ENCODE measurements at regions not wholly inside any gene's neighbourhood (a gene's known extent, or its start where the extent isn't known, plus 50 kb on each side); places are given as distances from the start of the nearest gene placed in this dataset.

DNA sequence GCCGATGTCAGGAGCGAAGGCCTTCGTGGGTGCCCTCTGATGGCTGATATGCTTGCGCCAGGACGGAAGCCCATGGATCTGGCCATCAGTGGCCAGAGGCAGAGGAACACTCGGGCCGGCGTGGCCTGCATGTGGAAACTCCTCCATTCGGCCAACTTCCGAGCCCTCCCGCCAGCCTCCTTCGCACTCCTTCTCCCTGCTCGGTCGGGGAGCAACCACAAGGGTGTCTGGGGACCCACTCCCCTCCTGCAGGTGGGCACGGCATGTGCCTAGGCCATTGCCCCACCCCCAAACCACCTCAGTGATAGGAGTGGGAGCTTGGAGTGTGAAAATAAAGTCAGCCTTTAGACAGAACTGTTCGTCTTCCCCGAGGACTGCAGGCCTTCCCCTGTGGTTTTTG lies 231.3 kb downstream of the BCL11B start:
- H3K9me3 ChIP-seq (ENCODE audit: low read length), result no peaks in the 10 kb centered on the region
- no peaks in the 10 kb centered on the region for H3K79me2 ChIP-seq (ENCODE audit: insufficient read depth, low read length)
- H3K4me3 ChIP-seq (replicated peaks in 1 of 3; ENCODE audit: insufficient read depth in 1 of 3, low read depth in 2 of 3, low read length in 3 of 3), result no peak overlapping the region
- H3K4me2 ChIP-seq (ENCODE audit: low read depth, low read length), result no peak overlapping the region
- H2AFZ ChIP-seq (ENCODE audit: low read length), result no peak overlapping the region
- TF ChIP-seq TRIM22 (IDR thresholded peaks at IDR 0.05) (no peak), CEBPG (CRISPR knock-in tag; IDR thresholded peaks at IDR 0.05) (no peak)
- intact Hi-C loops (cut with micrococcal nuclease; ENCODE audit: unreplicated experiment) (no loop called here), in situ Hi-C loops (cut with HindIII; ENCODE audit: extremely low pct_ligation_motif_present, low pct_unique_long_range_greater_than_20kb) (no loop called here)
- POLR2A ChIA-PET, result no interaction called here
- no peaks in the 10 kb centered on the region for H4K20me1 ChIP-seq (ENCODE audit: insufficient read depth, low read length)
- no peak for ATAC-seq
- no peak overlapping the region for H3K9ac ChIP-seq (ENCODE audit: insufficient read depth, low read depth, low read length)
- H3K4me1 ChIP-seq (ENCODE audit: insufficient read depth, low read length), result no peaks in the 10 kb centered on the region
- CTCF ChIA-PET (ENCODE audit: low intra/inter-chr PET ratio, low total read pairs), result no interaction called here
- H3K27me3 ChIP-seq (ENCODE audit: control insufficient read depth in 1 of 2, insufficient read depth in 2 of 2, low read length in 2 of 2), result peaks cover 0 to 15% of the 10 kb centered on the region in 2 experiments; a peak in 1 of 5 replicates
- BruUV-seq (replicated peaks), result no TSS peak
- DNase-seq (ENCODE audit: low spot score), result no peak
- no peaks in the 10 kb centered on the region for H3K36me3 ChIP-seq (replicated peaks in 1 of 2; ENCODE audit: control insufficient read depth in 1 of 2, insufficient read depth in 2 of 2, low read length in 2 of 2)
- 41% methylated on average over 6 of the region's 17 CpGs for WGBS (ENCODE audit: low lambda C conversion rate)
- FAIRE-seq, result no peak
- no peak overlapping the region for H3K27ac ChIP-seq (ENCODE audit: extremely low read length, insufficient read depth, low read length)

DNA sequence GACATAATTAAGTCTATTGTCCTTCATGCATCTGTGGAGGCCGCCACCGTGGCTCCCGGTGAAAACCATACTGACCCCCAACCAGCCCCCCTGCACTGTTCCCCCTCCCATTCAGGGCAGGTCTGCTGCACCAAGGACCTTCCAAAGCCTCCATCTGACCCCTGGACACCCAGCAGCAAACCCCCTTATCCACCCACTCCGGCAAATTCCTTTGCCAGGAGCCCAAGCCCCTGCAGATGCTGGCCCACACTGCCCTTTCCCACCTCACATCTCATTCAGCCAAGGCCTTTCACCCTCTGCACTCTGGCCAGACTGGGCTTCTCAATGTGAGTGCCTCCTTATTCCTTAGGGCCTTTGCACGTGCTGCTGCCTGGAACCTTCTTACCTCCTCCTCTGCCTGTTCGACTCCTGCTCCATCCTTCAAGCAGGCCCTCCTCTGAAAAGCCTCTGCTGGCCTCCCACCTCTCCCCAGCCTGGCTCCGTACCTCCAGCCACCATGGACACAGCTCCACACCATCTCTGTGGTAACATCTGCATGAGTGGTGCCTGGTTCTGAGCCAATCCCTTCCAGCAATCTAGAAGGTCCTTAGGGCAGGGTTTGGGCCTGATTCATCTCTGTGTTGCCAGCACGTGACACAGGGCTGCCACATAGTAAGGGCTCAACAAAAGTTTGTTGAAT lies 230.7 kb downstream of the BCL11B start:
- no peak overlapping the region for H3K4me2 ChIP-seq (ENCODE audit: low read depth, low read length)
- no peaks in the 10 kb centered on the region for H3K9me3 ChIP-seq (ENCODE audit: low read length)
- H3K27ac ChIP-seq (ENCODE audit: extremely low read length, insufficient read depth, low read length), result no peak overlapping the region
- H3K27me3 ChIP-seq (ENCODE audit: control insufficient read depth in 1 of 2, insufficient read depth in 2 of 2, low read length in 2 of 2), result peaks cover 0 to 14% of the 10 kb centered on the region in 2 experiments; a peak in 1 of 5 replicates
- intact Hi-C loops (cut with micrococcal nuclease; ENCODE audit: unreplicated experiment), result no loop called here
- FAIRE-seq (no peak), DNase-seq (ENCODE audit: low spot score) (no peak), ATAC-seq (no peak)
- H3K4me1 ChIP-seq (ENCODE audit: insufficient read depth, low read length), result no peaks in the 10 kb centered on the region
- in situ Hi-C loops (cut with HindIII; ENCODE audit: extremely low pct_ligation_motif_present, low pct_unique_long_range_greater_than_20kb), result no loop called here
- H3K79me2 ChIP-seq (ENCODE audit: insufficient read depth, low read length), result no peaks in the 10 kb centered on the region
- CTCF ChIA-PET (ENCODE audit: low intra/inter-chr PET ratio, low total read pairs), result no interaction called here
- H2AFZ ChIP-seq (ENCODE audit: low read length), result no peak overlapping the region
- H3K9ac ChIP-seq (ENCODE audit: insufficient read depth, low read depth, low read length), result no peak overlapping the region
- H3K36me3 ChIP-seq (replicated peaks in 1 of 2; ENCODE audit: control insufficient read depth in 1 of 2, insufficient read depth in 2 of 2, low read length in 2 of 2), result no peaks in the 10 kb centered on the region
- BruUV-seq (replicated peaks), result no TSS peak
- POLR2A ChIA-PET, result no interaction called here
- WGBS (ENCODE audit: low lambda C conversion rate), result 14% methylated on average over 8 of the region's 8 CpGs
- H4K20me1 ChIP-seq (ENCODE audit: insufficient read depth, low read length), result no peaks in the 10 kb centered on the region
- no peak overlapping the region for H3K4me3 ChIP-seq (replicated peaks in 1 of 3; ENCODE audit: insufficient read depth in 1 of 3, low read depth in 2 of 3, low read length in 3 of 3)
- TF ChIP-seq, protein P1, sequence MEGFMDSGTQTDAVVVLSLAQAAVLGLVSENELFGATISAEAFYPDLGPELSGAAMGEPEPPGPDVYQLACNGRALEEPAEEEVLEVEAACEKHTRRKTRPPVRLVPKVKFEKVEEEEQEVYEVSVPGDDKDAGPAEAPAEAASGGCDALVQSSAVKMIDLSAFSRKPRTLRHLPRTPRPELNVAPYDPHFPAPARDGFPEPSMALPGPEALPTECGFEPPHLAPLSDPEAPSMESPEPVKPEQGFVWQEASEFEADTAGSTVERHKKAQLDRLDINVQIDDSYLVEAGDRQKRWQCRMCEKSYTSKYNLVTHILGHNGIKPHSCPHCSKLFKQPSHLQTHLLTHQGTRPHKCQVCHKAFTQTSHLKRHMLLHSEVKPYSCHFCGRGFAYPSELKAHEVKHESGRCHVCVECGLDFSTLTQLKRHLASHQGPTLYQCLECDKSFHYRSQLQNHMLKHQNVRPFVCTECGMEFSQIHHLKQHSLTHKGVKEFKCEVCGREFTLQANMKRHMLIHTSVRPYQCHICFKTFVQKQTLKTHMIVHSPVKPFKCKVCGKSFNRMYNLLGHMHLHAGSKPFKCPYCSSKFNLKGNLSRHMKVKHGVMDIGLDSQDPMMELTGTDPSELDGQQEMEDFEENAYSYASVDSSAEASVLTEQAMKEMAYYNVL (CRISPR knock-in tag; IDR thresholded peaks at IDR 0.05; ENCODE audit: borderline replicate concordance), result no peak
- TF ChIP-seq ZSCAN22 (CRISPR knock-in tag; IDR thresholded peaks at IDR 0.05) (no peak), ZNF577 (CRISPR knock-in tag; IDR thresholded peaks at IDR 0.05; ENCODE audit: borderline replicate concordance, low read depth) (no peak), ZNF234 (CRISPR knock-in tag; conservative IDR thresholded peaks at IDR 0.05) (no peak), KAT2B (IDR thresholded peaks at IDR 0.05; ENCODE audit: borderline replicate concordance, low read depth, low read length) (no peak)
- TF ChIP-seq, protein P2, sequence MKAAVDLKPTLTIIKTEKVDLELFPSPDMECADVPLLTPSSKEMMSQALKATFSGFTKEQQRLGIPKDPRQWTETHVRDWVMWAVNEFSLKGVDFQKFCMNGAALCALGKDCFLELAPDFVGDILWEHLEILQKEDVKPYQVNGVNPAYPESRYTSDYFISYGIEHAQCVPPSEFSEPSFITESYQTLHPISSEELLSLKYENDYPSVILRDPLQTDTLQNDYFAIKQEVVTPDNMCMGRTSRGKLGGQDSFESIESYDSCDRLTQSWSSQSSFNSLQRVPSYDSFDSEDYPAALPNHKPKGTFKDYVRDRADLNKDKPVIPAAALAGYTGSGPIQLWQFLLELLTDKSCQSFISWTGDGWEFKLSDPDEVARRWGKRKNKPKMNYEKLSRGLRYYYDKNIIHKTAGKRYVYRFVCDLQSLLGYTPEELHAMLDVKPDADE (CRISPR knock-in tag; IDR thresholded peaks at IDR 0.05), result no peak
- TF ChIP-seq, protein P3, sequence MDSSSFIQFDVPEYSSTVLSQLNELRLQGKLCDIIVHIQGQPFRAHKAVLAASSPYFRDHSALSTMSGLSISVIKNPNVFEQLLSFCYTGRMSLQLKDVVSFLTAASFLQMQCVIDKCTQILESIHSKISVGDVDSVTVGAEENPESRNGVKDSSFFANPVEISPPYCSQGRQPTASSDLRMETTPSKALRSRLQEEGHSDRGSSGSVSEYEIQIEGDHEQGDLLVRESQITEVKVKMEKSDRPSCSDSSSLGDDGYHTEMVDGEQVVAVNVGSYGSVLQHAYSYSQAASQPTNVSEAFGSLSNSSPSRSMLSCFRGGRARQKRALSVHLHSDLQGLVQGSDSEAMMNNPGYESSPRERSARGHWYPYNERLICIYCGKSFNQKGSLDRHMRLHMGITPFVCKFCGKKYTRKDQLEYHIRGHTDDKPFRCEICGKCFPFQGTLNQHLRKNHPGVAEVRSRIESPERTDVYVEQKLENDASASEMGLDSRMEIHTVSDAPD (CRISPR knock-in tag; IDR thresholded peaks at IDR 0.05), result no peak

Measured in HepG2 (cell line).